GM19463 (cell line): ENCODE measurements at regions not wholly inside any gene's neighbourhood (a gene's known extent, or its start where the extent isn't known, plus 50 kb on each side); places are given as distances from the start of the nearest gene placed in this dataset.

Experiments
- ATAC-seq: cut with Tn5 transposase; IDR thresholded peaks from one replicate; pipeline ENCODE4 v1.9.1; 2021; ENCODE audit warnings: mild to moderate bottlenecking, moderate library complexity; ENCODE audit not compliant: unreplicated experiment

GRCh38 chrX:20481632-20482031 lies 214.9 kb upstream of the RPS6KA3 start:
- ATAC-seq, result no peak

GRCh38 chrX:20479896-20480295 lies 213.2 kb upstream of the RPS6KA3 start:
- ATAC-seq, result no peak

DNA sequence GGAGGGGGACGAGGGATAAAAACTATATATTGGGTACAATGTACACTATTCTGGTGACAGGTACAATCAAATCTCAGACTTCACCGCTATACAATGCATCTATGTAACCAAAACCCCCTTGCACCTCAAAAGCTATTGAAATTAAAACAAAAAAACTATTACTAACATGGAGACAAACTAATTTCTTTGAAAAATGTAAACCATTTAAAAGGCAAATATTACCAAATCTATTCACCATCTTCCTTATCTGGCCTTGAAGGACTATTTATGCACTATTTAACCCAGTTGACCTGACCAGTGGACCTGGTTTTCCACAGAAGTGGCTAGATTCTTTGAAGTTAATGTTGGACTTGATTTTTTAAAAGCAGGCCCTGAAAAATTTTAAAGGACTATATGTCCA lies 212.3 kb upstream of the RPS6KA3 start:
- no peak for ATAC-seq

DNA sequence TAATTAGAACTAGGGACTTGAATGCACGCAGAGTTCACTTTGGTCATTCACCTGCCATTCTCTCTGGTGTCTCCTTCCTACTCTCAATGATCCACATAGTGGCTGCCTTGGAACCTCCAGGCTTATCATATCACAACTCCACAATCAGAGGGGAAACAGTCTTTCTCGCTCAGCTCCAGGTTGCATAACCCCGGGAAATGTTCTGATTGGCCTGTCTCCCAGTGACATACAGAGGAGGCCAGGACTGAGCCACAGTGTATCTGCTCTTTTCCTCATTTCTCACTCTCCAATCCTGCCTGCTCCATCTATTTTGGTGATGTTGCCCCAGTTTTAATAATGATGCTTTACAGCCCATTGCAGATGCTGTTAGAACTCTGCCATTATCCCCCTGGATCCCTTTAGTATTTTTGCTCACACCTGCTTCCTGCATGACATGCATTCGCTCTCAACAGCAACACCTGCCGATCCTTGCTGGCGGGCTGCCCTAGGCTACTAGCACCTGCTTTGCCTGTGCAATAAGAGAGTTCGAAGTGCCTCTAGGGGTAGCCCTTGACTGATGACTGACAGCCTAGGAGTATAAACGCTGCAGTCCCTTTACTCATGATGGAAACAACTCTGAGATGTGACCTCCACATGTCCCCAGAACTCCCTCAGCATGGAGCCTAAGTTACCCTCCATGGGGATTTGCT lies 211.3 kb upstream of the RPS6KA3 start:
- ATAC-seq, result no peak

DNA sequence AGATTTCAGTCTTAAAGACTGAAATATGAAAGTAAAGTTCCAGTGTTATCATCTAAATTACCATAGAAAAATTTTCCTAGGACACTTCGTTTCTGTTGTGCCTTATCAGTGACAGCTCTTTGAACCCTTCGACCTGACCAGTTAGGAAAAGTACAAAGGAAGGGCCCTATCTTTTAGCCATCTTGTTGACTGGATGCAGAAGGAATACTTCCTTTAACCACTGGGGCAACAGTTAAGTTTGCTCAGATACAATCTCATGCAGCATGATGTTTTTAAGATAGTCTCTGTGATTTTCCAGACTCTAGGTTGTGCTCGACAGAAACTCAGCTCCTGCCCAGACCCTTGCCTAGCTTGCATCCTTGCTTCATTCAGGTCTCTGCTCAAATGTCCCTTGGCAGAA lies 210.5 kb upstream of the RPS6KA3 start:
- ATAC-seq, result no peak

DNA sequence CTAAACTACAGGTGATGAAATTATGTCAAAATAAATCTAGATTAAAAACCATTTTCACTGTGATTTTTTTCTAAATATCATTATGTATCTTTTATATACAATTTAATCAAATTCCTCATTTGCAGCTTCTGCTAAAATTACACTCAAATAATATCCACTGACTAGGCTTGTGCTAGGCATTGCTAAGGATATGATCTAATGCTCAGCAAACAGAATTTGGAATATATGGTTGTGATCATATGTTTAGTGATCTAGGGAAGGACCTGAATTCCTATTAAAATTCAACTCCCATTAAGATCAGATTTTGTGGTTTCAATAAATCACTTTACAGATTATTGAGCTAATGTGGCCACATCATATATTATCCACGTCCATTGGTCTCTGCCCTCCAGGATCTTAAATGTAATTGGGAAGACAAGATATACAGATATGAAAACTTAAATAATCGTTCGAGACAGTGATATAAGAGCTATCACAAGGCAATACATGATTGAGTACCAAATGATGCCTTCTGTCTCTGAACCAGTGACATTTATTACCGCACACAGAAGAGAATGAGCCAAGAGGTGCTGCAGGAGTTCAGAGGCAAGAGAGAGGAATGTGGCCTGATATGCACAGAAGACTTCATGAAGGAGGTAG lies 206.0 kb upstream of the RPS6KA3 start:
- no peak for ATAC-seq

DNA sequence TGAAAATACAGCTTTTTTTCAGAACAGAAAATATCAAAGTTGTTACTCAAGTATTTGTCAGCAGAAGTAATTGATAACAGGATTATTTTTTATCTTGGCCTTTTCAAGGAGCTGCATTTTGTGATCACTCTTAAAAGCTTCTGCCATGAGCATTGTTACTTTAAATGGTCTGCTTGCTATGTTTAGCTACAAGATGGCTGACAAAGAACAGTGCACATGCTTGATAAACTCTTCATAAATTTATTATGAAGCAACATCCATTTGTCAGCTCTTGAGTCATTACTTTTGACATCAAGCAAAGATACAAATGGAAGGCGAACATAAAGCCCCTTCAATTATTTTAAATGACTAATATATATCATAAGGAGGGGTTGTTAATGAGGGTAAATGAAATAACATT lies 205.4 kb upstream of the RPS6KA3 start:
- ATAC-seq, result no peak

GRCh38 chrX:20471483-20471882 lies 204.8 kb upstream of the RPS6KA3 start:
- no peak for ATAC-seq

DNA sequence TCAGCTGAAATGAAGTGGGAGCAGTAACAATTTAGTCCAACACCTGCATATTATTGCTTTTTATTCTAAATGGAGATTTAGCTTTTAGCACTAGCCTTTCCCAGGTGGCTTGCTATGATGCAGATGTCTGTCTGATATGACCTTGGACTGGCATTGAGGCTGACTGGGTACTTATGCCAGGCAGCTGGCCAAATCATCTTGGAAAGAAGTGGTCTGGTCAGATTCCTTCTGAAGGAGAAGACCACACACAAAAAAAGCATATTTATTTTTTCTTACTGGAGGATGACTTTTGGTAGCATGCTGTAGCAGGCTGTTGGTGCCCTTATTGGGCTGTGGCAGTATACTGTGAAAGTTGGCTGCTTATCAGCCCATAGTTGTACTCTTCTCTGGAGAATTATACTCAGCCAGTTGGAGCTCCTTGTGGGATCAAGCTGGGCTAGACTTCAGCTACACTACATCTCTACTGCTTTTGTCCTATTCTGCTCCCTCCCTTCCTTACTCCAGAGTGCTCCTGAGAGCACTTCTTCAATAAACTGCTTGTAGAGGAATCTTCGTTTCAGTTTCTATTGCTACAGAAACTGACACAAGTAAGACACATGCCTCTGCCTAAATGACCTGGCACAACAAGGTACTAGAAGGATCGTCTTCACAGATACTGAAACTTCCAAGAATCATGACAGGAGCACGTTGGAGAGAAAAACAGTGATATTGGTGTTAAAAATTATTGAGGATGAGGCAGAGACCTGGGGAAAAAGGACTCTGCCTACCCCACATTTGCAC lies 196.8 kb upstream of the RPS6KA3 start:
- peak; percentile 75 for ATAC-seq

- ATAC-seq, result no peak
These were observed 194.9 kb upstream of the RPS6KA3 start for GRCh38 chrX:20461576-20461975.

DNA sequence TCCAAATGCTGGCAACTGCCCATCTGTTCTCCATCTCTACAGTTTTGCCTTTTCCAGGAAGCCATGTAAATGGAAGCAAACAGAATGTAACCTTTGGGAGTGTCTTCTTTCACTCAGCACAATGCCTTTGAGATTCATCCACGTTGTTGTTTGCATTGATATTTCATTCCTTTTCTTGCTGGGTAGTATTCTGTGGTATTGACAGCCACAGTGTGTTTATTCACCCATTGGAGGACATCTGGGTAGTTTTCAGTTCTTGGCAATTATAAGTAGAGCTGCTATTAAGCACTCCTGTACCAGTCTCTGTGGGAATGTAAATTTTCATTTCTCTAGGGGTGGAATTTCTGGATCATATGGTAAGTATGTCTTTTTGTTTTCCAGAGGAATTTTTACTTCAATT lies 194.3 kb upstream of the RPS6KA3 start:
- no peak for ATAC-seq

- no peak for ATAC-seq
These were observed 193.0 kb upstream of the RPS6KA3 start for GRCh38 chrX:20459410-20460350.

DNA sequence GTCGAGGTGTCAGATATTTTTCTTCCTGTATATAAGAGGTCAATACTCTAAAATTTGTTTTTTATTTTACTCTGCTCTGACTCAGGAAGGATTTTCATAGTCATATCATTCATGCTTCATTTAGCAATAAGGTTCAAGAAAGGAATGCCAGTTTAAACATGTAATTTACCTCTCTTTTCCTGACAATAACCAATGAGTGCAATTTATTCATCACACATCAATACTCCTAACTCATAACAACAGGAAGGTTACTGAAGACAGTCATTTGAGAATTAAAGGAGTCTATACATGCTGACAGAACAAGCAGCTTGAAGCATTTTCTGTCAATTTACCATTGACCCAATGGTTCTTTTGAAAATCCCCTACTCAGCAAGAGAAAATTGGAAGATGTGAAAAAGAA lies 190.3 kb upstream of the RPS6KA3 start:
- no peak for ATAC-seq

DNA sequence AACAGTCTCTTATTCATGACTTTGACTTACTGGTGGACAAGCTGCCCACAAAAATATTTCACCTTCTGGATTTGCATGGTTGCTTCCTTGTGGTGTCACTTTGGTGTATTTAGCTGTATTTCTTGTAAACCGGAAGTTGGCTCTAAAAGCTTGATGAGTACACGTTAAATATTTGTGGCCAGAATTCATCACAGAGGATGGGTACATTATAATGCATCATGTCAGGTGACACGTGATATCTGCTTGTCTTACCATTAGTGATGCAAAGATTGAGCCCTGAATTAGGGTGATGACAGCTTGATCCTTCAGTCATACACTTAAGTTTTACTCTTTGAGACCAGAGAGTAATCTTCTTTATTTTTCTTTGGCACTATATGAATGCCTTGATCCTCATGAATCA lies 188.3 kb upstream of the RPS6KA3 start:
- ATAC-seq, result no peak

GRCh38 chrX:20454117-20454516 lies 187.4 kb upstream of the RPS6KA3 start:
- peak; percentile 36 for ATAC-seq

DNA sequence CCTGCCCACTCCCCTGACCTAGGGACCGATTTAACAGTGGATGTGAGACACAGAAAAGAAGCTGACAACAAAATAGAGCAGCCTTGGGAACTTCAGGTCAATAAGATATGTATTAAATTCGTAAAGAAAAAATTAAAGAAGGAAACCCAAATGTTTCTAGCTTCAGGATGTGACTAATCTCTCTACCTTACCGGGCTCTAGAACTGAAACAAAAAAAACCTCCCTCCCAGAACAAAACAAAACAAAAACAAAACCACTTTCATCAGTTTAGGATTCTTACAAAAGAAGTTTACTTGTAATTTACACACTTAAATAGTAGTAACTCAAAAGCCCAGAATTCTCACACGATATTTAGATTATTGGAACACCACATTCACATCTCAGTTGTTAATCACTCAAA lies 185.8 kb upstream of the RPS6KA3 start:
- ATAC-seq, result no peak

DNA sequence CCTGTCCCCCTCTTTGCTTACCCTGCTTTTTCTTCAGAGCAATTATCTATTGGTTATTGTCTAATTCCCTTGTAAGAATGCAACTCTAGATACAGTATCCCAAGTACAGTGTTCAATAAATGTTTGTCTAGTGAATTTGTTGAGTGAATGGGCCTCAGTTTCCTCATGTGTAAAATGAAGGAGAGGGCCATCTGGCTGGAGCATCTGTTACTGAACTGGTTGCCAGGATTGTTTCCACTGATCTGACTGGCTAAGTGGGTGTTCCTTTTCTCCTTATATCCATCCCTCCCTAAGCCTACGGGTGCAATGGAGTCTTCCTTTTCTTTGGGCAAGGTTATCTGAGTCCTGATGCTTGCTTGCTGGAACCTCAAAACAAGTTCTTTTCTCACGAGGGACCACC lies 185.2 kb upstream of the RPS6KA3 start:
- no peak for ATAC-seq

DNA sequence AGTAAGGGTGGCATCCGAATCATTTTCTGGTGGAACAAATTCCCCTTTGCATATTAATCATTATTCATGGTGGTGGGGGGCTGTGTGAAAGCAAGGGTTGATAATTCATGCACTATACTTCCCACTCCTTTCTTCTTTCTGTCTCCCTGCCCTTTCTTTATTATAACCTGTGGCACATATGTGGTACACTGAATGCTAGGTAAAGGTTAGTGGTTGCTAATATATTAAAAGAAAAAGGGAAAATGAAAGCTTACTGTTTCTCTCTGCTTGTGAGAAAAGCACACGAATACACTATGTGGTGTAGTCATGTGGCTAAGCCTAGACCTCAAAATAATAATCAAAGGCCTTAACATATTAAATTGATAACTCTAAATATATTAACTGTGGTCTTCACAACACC lies 178.4 kb upstream of the RPS6KA3 start:
- no peak for ATAC-seq

DNA sequence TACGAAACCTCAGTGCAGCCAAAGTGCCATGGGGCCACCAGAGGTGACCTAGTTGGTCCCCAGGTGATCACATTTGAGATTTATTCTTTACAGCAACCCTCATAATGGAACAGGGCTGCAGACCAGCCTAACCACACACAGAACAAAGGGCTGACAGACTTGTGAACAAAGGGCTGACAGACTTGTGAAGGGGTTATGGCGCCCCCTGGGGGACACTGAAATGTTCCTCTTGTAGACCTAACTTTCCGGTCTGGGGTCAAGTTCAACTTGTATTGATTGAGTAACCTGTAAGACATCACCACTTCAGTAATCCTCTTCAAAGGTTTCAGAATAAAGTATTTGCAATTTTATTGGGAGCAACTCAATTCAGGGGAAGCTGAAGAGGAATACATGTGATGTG lies 175.9 kb upstream of the RPS6KA3 start:
- peak; percentile 55 for ATAC-seq

- ATAC-seq, result no peak
These were observed 174.4 kb upstream of the RPS6KA3 start for GRCh38 chrX:20441123-20441522.
